K562 (cell line): ENCODE measurements at regions not wholly inside any gene's neighbourhood (a gene's known extent, or its start where the extent isn't known, plus 50 kb on each side); places are given as distances from the start of the nearest gene placed in this dataset.

Experiments used
- ATAC-seq: fragments of 200-7000 bp; cut with Tn5 transposase; 3 replicates; pipeline ENCODE4 v1.9.1; 2020; ENCODE audit warnings: moderate library complexity
- BruUV-seq: library from RNA; stranded (reverse); fragments of 400-500 nt; replicated peaks from 2 replicates; lab custom pipeline; 2021; lab: Mats Ljungman, UMichigan
- CTCF ChIA-PET: fragments of 300-600 bp; formaldehyde crosslinking; extraction: SDS; loops from one replicate; lab custom pipeline; 2021; ENCODE audit warnings: low intra/inter-chr PET ratio; lab: Yijun Ruan, JAX
- POLR2A ChIA-PET: fragments of 300-600, 350-650 bp; sonication (Branson Sonifier 250); formaldehyde crosslinking; extraction: SDS; loops from one replicate; lab custom pipeline; 2021; ENCODE audit warnings: antibody characterized with exemption, inconsistent platforms; lab: Yijun Ruan, JAX
- DNase-seq, 4 experiments: peaks; one replicate each; pipeline versions ENCODE4 v3.0.0 to v3.0.0-alpha.2; 2011 to 2018; ENCODE audit warnings: low spot score in 3 of 4, mixed read lengths in 3 of 4; ENCODE audit errors: extremely low read depth in 1 of 4
- FAIRE-seq: peaks from 2 replicates; lab custom pipeline; 2011; peaks lifted over from hg19 to GRCh38; lab: Jason Lieb, UNC
- H2AFZ ChIP-seq: 2 replicates; pipeline ENCODE4 v1.6.0; 2011; ENCODE audit warnings: low read depth, low read length, control low read depth, inconsistent platforms
- H3K27ac ChIP-seq: fragments of 200-600 bp; 3 replicates; pipeline ENCODE4 v1.8.0; 2011; ENCODE audit warnings: low read depth, mild to moderate bottlenecking, control low read depth, inconsistent platforms, low read length, moderate library complexity, mixed read lengths; ENCODE audit errors: extremely low read depth
- H3K27me3 ChIP-seq, 2 experiments: fragments of 300-600 bp in 1 of 2; 2 replicates in 1 of 2; 3 replicates in 1 of 2; pipeline versions ENCODE4 v1.6.0 to v1.8.0; 2011; ENCODE audit warnings: inconsistent platforms in 2 of 2, low read length in 2 of 2, mild to moderate bottlenecking in 1 of 2, mixed read lengths in 1 of 2, moderate library complexity in 1 of 2; ENCODE audit not compliant: control insufficient read depth in 2 of 2, insufficient read depth in 2 of 2
- H3K36me3 ChIP-seq: fragments of 300-600 bp; 3 replicates; pipeline ENCODE4 v1.8.0; 2011; ENCODE audit warnings: mild to moderate bottlenecking, low read length, inconsistent platforms; ENCODE audit not compliant: control insufficient read depth, insufficient read depth
- H3K4me1 ChIP-seq, 2 experiments: fragments of 200-600 bp in 1 of 2; replicated peaks in 1 of 2; 2 replicates in 1 of 2; 3 replicates in 1 of 2; pipeline versions ENCODE4 v1.5.1 to v1.8.0; 2011; ENCODE audit warnings: inconsistent platforms in 2 of 2, low read length in 2 of 2, mild to moderate bottlenecking in 1 of 2, mixed read lengths in 1 of 2, moderate library complexity in 1 of 2; ENCODE audit not compliant: control insufficient read depth in 2 of 2, insufficient read depth in 2 of 2
- H3K4me2 ChIP-seq: 2 replicates; pipeline ENCODE4 v1.6.1; 2011; ENCODE audit warnings: low read length, control low read depth, inconsistent platforms, mixed read lengths; ENCODE audit not compliant: insufficient read depth
- H3K4me3 ChIP-seq: fragments of 200-600 bp; sonication (generic), shearing (Covaris generic); 2 replicates; pipeline ENCODE4 v1.5.1; 2016; ENCODE audit warnings: control low read depth, inconsistent platforms
- H3K79me2 ChIP-seq: fragments of 200-600 bp; 3 replicates; pipeline ENCODE4 v1.8.0; 2011; ENCODE audit warnings: low read length, inconsistent platforms; ENCODE audit not compliant: control insufficient read depth, insufficient read depth
- H3K9ac ChIP-seq, 2 experiments: 2 replicates each; pipeline versions ENCODE4 v1.6.0 to v1.6.1; 2011; ENCODE audit warnings: low read depth in 2 of 2, low read length in 2 of 2, control low read depth in 1 of 2, inconsistent platforms in 1 of 2, mild to moderate bottlenecking in 1 of 2, mixed read lengths in 1 of 2; ENCODE audit not compliant: insufficient read depth in 1 of 2
- H3K9me1 ChIP-seq: one replicate; pipeline ENCODE4 v1.6.0; 2011; ENCODE audit warnings: inconsistent platforms, mild to moderate bottlenecking, low read length, moderate library complexity; ENCODE audit not compliant: control insufficient read depth, insufficient read depth
- H3K9me3 ChIP-seq: replicated peaks from 2 replicates; pipeline ENCODE4 v1.5.1; 2011; ENCODE audit warnings: low read depth, low read length, inconsistent platforms; ENCODE audit not compliant: control insufficient read depth, insufficient read depth
- H4K20me1 ChIP-seq: replicated peaks from 2 replicates; pipeline ENCODE4 v1.6.1; 2011; ENCODE audit warnings: low read length, inconsistent platforms, mixed read lengths; ENCODE audit not compliant: control insufficient read depth, insufficient read depth
- EHMT2 ChIP-seq: fragments of 450-650 bp; IDR thresholded peaks from 2 replicates; pipeline ENCODE4 v1.6.1; 2018; ENCODE audit warnings: antibody characterized with exemption
- KDM5B ChIP-seq: fragments of 200-600 bp; sonication (generic); IDR thresholded peaks from 2 replicates; pipeline ENCODE4 v1.6.1; 2012; ENCODE audit warnings: low read depth, mild to moderate bottlenecking, moderate library complexity, low read length, control low read depth, inconsistent platforms; ENCODE audit not compliant: insufficient replicate concordance
- MYBL2 ChIP-seq, 2 experiments: fragments of 450-650 bp in 1 of 2; sonication (generic) in 1 of 2; formaldehyde crosslinking in 1 of 2; IDR thresholded peaks; 2 replicates each; pipeline versions ENCODE4 v1.6.1 to v1.8.1; 2017 to 2022; ENCODE audit warnings: borderline replicate concordance in 1 of 2, inconsistent platforms in 1 of 2, low read depth in 1 of 2, mild to moderate bottlenecking in 1 of 2, missing genetic modification reagents in 1 of 2, moderate library complexity in 1 of 2
- NR2C2 ChIP-seq, 2 experiments: fragments of 200-800 bp in 1 of 2; sonication (Bioruptor generic) in 1 of 2; sonication (generic) in 1 of 2; formaldehyde crosslinking in 1 of 2; IDR thresholded peaks; 2 replicates each; pipeline versions ENCODE4 v1.6.1 to v1.8.0; 2016 to 2022; ENCODE audit warnings: mild to moderate bottlenecking in 1 of 2, missing compliant biosample characterization in 1 of 2, missing genetic modification characterization in 1 of 2, missing genetic modification reagents in 1 of 2
- PCBP1 ChIP-seq: fragments of 200-400 bp; formaldehyde crosslinking; IDR thresholded peaks from 2 replicates; pipeline ENCODE4 v1.6.1; 2018; ENCODE audit warnings: mild to moderate bottlenecking, low read depth, low read length; ENCODE audit not compliant: poor library complexity, severe bottlenecking
- RBM15 ChIP-seq: fragments of 200-400 bp; formaldehyde crosslinking; IDR thresholded peaks from 2 replicates; pipeline ENCODE4 v1.6.1; 2018; ENCODE audit warnings: mild to moderate bottlenecking, low read length, moderate library complexity; ENCODE audit not compliant: insufficient read depth
- RBM25 ChIP-seq: fragments of 200-400 bp; formaldehyde crosslinking; IDR thresholded peaks from 2 replicates; pipeline ENCODE4 v1.6.1; 2018; ENCODE audit warnings: low read length, low read depth, moderate library complexity; ENCODE audit not compliant: severe bottlenecking
- SMARCA4 ChIP-seq: fragments of 450-650 bp; IDR thresholded peaks from 2 replicates; pipeline ENCODE4 v1.6.1; 2016
- SMARCA5 ChIP-seq: fragments of 450-650 bp; IDR thresholded peaks from 2 replicates; pipeline ENCODE4 v1.6.1; 2016
- SRSF7 ChIP-seq: fragments of 200-400 bp; formaldehyde crosslinking; optimal IDR thresholded peaks from 2 replicates; pipeline ENCODE3; 2017; ENCODE audit warnings: mild to moderate bottlenecking, low read depth, low read length
- TOE1 ChIP-seq, 2 experiments: fragments of 450-650 bp in 1 of 2; sonication (generic) in 1 of 2; formaldehyde crosslinking in 1 of 2; IDR thresholded peaks; 2 replicates each; pipeline versions ENCODE4 v1.7.1 to v1.8.0; 2016 to 2022; ENCODE audit warnings: borderline replicate concordance in 2 of 2, mild to moderate bottlenecking in 2 of 2, antibody characterized with exemption in 1 of 2, inconsistent platforms in 1 of 2, low read depth in 1 of 2, missing genetic modification reagents in 1 of 2, moderate library complexity in 1 of 2
- ZC3H11A ChIP-seq: IDR thresholded peaks from 2 replicates; pipeline ENCODE4 v1.6.1; 2012; ENCODE audit warnings: low read depth, low read length, improper control_type of control experiment
- WGBS: fragments of 100-300 bp; shearing (Covaris generic); methylation state at CpG from one replicate; pipeline ENCODE4 v1.1.6; 2016; ENCODE audit warnings: low coverage, mixed read lengths; ENCODE audit not compliant: insufficient coverage; ENCODE audit errors: missing lambda C conversion rate; 5-methylcytosine and 5-hydroxymethylcytosine counted together
- in situ Hi-C: fragments of 300-500 bp; cut with MboI; formaldehyde crosslinking; loops from 4 replicates; pipeline ENCODE4 v1.15.0; 2018; ENCODE audit warnings: inconsistent platforms, mixed read lengths
- intact Hi-C: fragments of 100-400 bp; cut with micrococcal nuclease; formaldehyde crosslinking; loops from 2 replicates; pipeline ENCODE4 v1.14.2; 2022
- TF ChIP-seq, protein P1 (sequence below), 2 experiments: fragments of 450-650 bp; IDR thresholded peaks; 2 replicates each; pipeline ENCODE4 v1.6.1; 2018; ENCODE audit warnings: mild to moderate bottlenecking in 2 of 2, low read depth in 1 of 2; ENCODE audit not compliant: partially characterized antibody in 2 of 2
- TF ChIP-seq, protein P2 (sequence below): fragments of 250-450 bp; sonication (Bioruptor Pico); IDR thresholded peaks from 2 replicates; pipeline ENCODE4 v1.4.0; 2020; ENCODE audit warnings: mild to moderate bottlenecking, moderate library complexity, borderline replicate concordance

DNA sequence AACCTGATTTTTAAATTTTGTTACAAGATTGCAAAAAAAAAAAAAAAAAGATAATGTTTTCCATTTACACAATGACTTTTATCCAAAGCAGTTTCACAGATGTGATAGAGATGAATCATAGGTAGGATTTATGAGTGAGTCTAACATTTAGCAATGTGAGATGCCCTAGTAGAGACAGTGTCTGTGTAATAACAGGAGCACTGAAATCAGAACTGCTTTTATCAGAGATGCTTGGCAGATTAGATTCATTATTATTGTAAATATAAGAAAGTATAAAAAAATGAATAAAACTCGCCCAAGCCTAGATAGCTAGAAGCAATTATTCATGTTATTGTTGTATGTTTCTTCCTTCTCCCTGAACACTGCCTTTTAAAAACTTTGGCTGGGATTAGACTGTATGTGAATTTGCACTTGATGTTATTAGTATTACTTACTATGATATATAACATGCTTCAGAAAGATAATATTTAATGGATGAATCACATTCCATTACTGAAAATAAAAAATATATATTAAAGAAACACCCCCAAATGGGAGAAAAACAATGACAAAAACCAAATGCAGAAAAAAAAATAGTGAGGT, 567.3 kb upstream of the KLF4 start:
- Histone ChIP-seq H3K79me2 (no peaks in the 10 kb centered on the region), H3K4me1 (peaks cover 0 to 8% of the 10 kb centered on the region in 2 experiments; a peak in 1 of 5 replicates), H3K4me3 (no peak overlapping the region), H3K9me1 (no peaks in the 10 kb centered on the region), H3K4me2 (no peak overlapping the region), H3K27me3 (no peaks in the 10 kb centered on the region), H3K27ac (no peak overlapping the region), H3K9me3 (no peaks in the 10 kb centered on the region; the same call in 1 of the 2 replicates), H3K36me3 (no peaks in the 10 kb centered on the region), H4K20me1 (no peaks in the 10 kb centered on the region), H2AFZ (peak overlapping the region; percentile 78; the same call in 1 of the 2 replicates), H3K9ac (no peak overlapping the region)
- ChIA-PET POLR2A (no interaction called here), CTCF (no interaction called here)
- DNase-seq (no peak), ATAC-seq (no peak), FAIRE-seq (no peak)
- no TSS peak for BruUV-seq
- intact Hi-C loops (loop anchor here (5.0 kb wide), 1 partner anchor 50 kb away; no protein-coding TSS in a partner anchor), in situ Hi-C loops (no loop called here)
- WGBS, result 37% methylated on average over 1 of the region's 1 CpG
- no peak for TF ChIP-seq NR2C2 (CRISPR knock-in tag; IDR thresholded peaks at IDR 0.05)
- TF ChIP-seq NR2C2 (tag; IDR thresholded peaks at IDR 0.05), result no peak
- TF ChIP-seq SMARCA4, result no peak
- no peak for TF ChIP-seq SRSF7
- TF ChIP-seq SMARCA5, result no peak
- no peak for TF ChIP-seq EHMT2
- TF ChIP-seq TOE1 (IDR thresholded peaks at IDR 0.05; ENCODE audit: borderline replicate concordance), result no peak
- no peak for TF ChIP-seq TOE1 (CRISPR knock-in tag; IDR thresholded peaks at IDR 0.05; ENCODE audit: borderline replicate concordance, low read depth)
- TF ChIP-seq MYBL2 (IDR thresholded peaks at IDR 0.05; ENCODE audit: low read depth), result no peak
- TF ChIP-seq MYBL2 (CRISPR knock-in tag; IDR thresholded peaks at IDR 0.05; ENCODE audit: borderline replicate concordance), result no peak
- TF ChIP-seq KDM5B, result no peak
- TF ChIP-seq, protein P1, sequence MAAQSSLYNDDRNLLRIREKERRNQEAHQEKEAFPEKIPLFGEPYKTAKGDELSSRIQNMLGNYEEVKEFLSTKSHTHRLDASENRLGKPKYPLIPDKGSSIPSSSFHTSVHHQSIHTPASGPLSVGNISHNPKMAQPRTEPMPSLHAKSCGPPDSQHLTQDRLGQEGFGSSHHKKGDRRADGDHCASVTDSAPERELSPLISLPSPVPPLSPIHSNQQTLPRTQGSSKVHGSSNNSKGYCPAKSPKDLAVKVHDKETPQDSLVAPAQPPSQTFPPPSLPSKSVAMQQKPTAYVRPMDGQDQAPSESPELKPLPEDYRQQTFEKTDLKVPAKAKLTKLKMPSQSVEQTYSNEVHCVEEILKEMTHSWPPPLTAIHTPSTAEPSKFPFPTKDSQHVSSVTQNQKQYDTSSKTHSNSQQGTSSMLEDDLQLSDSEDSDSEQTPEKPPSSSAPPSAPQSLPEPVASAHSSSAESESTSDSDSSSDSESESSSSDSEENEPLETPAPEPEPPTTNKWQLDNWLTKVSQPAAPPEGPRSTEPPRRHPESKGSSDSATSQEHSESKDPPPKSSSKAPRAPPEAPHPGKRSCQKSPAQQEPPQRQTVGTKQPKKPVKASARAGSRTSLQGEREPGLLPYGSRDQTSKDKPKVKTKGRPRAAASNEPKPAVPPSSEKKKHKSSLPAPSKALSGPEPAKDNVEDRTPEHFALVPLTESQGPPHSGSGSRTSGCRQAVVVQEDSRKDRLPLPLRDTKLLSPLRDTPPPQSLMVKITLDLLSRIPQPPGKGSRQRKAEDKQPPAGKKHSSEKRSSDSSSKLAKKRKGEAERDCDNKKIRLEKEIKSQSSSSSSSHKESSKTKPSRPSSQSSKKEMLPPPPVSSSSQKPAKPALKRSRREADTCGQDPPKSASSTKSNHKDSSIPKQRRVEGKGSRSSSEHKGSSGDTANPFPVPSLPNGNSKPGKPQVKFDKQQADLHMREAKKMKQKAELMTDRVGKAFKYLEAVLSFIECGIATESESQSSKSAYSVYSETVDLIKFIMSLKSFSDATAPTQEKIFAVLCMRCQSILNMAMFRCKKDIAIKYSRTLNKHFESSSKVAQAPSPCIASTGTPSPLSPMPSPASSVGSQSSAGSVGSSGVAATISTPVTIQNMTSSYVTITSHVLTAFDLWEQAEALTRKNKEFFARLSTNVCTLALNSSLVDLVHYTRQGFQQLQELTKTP (IDR thresholded peaks at IDR 0.05; ENCODE audit: low read depth in 1 of 2, partially characterized antibody in 2 of 2), result no peak
- no peak for TF ChIP-seq ZC3H11A
- TF ChIP-seq, protein P2, sequence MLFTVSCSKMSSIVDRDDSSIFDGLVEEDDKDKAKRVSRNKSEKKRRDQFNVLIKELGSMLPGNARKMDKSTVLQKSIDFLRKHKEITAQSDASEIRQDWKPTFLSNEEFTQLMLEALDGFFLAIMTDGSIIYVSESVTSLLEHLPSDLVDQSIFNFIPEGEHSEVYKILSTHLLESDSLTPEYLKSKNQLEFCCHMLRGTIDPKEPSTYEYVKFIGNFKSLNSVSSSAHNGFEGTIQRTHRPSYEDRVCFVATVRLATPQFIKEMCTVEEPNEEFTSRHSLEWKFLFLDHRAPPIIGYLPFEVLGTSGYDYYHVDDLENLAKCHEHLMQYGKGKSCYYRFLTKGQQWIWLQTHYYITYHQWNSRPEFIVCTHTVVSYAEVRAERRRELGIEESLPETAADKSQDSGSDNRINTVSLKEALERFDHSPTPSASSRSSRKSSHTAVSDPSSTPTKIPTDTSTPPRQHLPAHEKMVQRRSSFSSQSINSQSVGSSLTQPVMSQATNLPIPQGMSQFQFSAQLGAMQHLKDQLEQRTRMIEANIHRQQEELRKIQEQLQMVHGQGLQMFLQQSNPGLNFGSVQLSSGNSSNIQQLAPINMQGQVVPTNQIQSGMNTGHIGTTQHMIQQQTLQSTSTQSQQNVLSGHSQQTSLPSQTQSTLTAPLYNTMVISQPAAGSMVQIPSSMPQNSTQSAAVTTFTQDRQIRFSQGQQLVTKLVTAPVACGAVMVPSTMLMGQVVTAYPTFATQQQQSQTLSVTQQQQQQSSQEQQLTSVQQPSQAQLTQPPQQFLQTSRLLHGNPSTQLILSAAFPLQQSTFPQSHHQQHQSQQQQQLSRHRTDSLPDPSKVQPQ (CRISPR knock-in tag), result no peak
- no peak for TF ChIP-seq RBM15
- TF ChIP-seq PCBP1, result no peak
- no peak for TF ChIP-seq RBM25
